CD8-positive, alpha-beta memory T cell (primary cell): ENCODE measurements at regions not wholly inside any gene's neighbourhood (a gene's known extent, or its start where the extent isn't known, plus 50 kb on each side); places are given as distances from the start of the nearest gene placed in this dataset.

Source experiments
- CTCF ChIA-PET: fragments of 350-600 bp; sonication (Branson Sonifier 250); formaldehyde crosslinking; loops from one replicate; lab custom pipeline; 2021; ENCODE audit warnings: antibody characterized with exemption; lab: Charles Lee
- POLR2A ChIA-PET: fragments of 350-600 bp; sonication (Branson Sonifier 250); formaldehyde crosslinking; loops from one replicate; lab custom pipeline; 2021; ENCODE audit warnings: antibody characterized with exemption; lab: Charles Lee
- DNase-seq, 5 donors: peaks; one replicate each; pipeline versions ENCODE4 v3.0.0 to v3.0.0-alpha.2; 2020 to 2022; ENCODE audit warnings: mixed read lengths in 1 of 5
- H3K27ac ChIP-seq: one replicate; pipeline ENCODE4 v1.7.0; 2013; ENCODE audit warnings: low read depth, mild to moderate bottlenecking, low read length, moderate library complexity
- H3K27me3 ChIP-seq: 2 replicates; pipeline ENCODE4 v1.7.0; 2013; ENCODE audit warnings: low read length, mild to moderate bottlenecking; ENCODE audit not compliant: insufficient read depth, poor library complexity, severe bottlenecking
- H3K36me3 ChIP-seq: 2 replicates; pipeline ENCODE4 v1.7.0; 2013; ENCODE audit warnings: mild to moderate bottlenecking, low read length, moderate library complexity; ENCODE audit not compliant: insufficient read depth
- H3K4me1 ChIP-seq: 2 replicates; pipeline ENCODE4 v1.7.0; 2013; ENCODE audit warnings: mild to moderate bottlenecking, low read length, moderate library complexity; ENCODE audit not compliant: insufficient read depth
- H3K4me3 ChIP-seq: 2 replicates; pipeline ENCODE4 v1.7.0; 2013; ENCODE audit warnings: mild to moderate bottlenecking, low read length
- H3K9me3 ChIP-seq: 2 replicates; pipeline ENCODE4 v1.7.0; 2013; ENCODE audit warnings: mild to moderate bottlenecking, low read length
- H3K27ac Mint-ChIP-seq, 8 donors: one replicate each; pipeline ENCODE4 v1.8.0; 2020 to 2021; ENCODE audit warnings: mixed read lengths in 8 of 8, mild to moderate bottlenecking in 6 of 8, inconsistent platforms in 3 of 8, moderate library complexity in 3 of 8
- H3K27me3 Mint-ChIP-seq, 2 donors: one replicate each; pipeline ENCODE4 v1.8.0; 2020 to 2021; ENCODE audit warnings: mixed read lengths in 2 of 2, mild to moderate bottlenecking in 1 of 2, moderate library complexity in 1 of 2
- H3K36me3 Mint-ChIP-seq, 3 donors: one replicate each; pipeline ENCODE4 v1.8.0; 2020 to 2021; ENCODE audit warnings: mixed read lengths in 3 of 3, inconsistent platforms in 1 of 3, mild to moderate bottlenecking in 1 of 3
- H3K4me1 Mint-ChIP-seq, 3 donors: one replicate each; pipeline ENCODE4 v1.8.0; 2020 to 2021; ENCODE audit warnings: mixed read lengths in 3 of 3, inconsistent platforms in 1 of 3, mild to moderate bottlenecking in 1 of 3
- H3K4me3 Mint-ChIP-seq, 7 donors: one replicate each; pipeline ENCODE4 v1.8.0; 2020 to 2021; ENCODE audit warnings: mixed read lengths in 7 of 7, mild to moderate bottlenecking in 6 of 7, moderate library complexity in 4 of 7, inconsistent platforms in 2 of 7
- H3K9me3 Mint-ChIP-seq, 5 donors: one replicate each; pipeline ENCODE4 v1.8.0; 2020 to 2022; ENCODE audit warnings: mixed read lengths in 5 of 5, mild to moderate bottlenecking in 3 of 5, moderate library complexity in 2 of 5, inconsistent platforms in 1 of 5

- no peak overlapping the region for H3K4me3 ChIP-seq
- no peak overlapping the region for H3K27ac Mint-ChIP-seq
- DNase-seq, result no peak
- H3K4me1 ChIP-seq, result no peaks in the 10 kb centered on the region
- no peaks in the 10 kb centered on the region for H3K27me3 Mint-ChIP-seq
- peaks cover 8% of the 10 kb centered on the region for H3K9me3 ChIP-seq
- H3K27ac ChIP-seq, result no peak overlapping the region
- H3K4me1 Mint-ChIP-seq, result no peaks in the 10 kb centered on the region
- ChIA-PET CTCF (no interaction called here), POLR2A (no interaction called here)
- no peaks in the 10 kb centered on the region for H3K36me3 Mint-ChIP-seq
- no peak overlapping the region for H3K4me3 Mint-ChIP-seq
- no peaks in the 10 kb centered on the region for H3K36me3 ChIP-seq
- peaks cover 11 to 25% (median 21%) of the 10 kb centered on the region in 5 donors for H3K9me3 Mint-ChIP-seq
- H3K27me3 ChIP-seq, result no peaks in the 10 kb centered on the region
Measured at GRCh38 chr1:106480629-106481028, 575.8 kb upstream of the PRMT6 start.

- Mint-ChIP-seq H3K27me3 (no peaks in the 10 kb centered on the region), H3K27ac (no peak overlapping the region), H3K4me3 (no peak overlapping the region), H3K4me1 (no peaks in the 10 kb centered on the region), H3K9me3 (peaks cover 8 to 28% (median 12%) of the 10 kb centered on the region in 5 donors), H3K36me3 (no peaks in the 10 kb centered on the region)
- Histone ChIP-seq H3K36me3 (no peaks in the 10 kb centered on the region), H3K27ac (no peak overlapping the region), H3K27me3 (no peaks in the 10 kb centered on the region), H3K4me3 (no peak overlapping the region), H3K4me1 (no peaks in the 10 kb centered on the region), H3K9me3 (no peaks in the 10 kb centered on the region)
- ChIA-PET CTCF (no interaction called here), POLR2A (no interaction called here)
- DNase-seq, result no peak
Measured at GRCh38 chr1:106492880-106493279, 563.6 kb upstream of the PRMT6 start.

- no peak overlapping the region for H3K27ac ChIP-seq
- Mint-ChIP-seq H3K36me3 (no peaks in the 10 kb centered on the region), H3K9me3 (peaks cover 4 to 17% (median 7%) of the 10 kb centered on the region in 5 donors), H3K27ac (no peak overlapping the region), H3K4me1 (no peaks in the 10 kb centered on the region), H3K27me3 (no peaks in the 10 kb centered on the region), H3K4me3 (no peak overlapping the region)
- no peaks in the 10 kb centered on the region for H3K27me3 ChIP-seq
- no peaks in the 10 kb centered on the region for H3K36me3 ChIP-seq
- DNase-seq, result no peak
- no peak overlapping the region for H3K4me3 ChIP-seq
- ChIA-PET POLR2A (no interaction called here), CTCF (no interaction called here)
- H3K9me3 ChIP-seq, result no peaks in the 10 kb centered on the region
- H3K4me1 ChIP-seq, result no peaks in the 10 kb centered on the region
Measured at GRCh38 chr1:106494646-106495045, 561.8 kb upstream of the PRMT6 start.

GRCh38 chr1:106498238-106498637 is 558.2 kb upstream of the PRMT6 start:
- Histone ChIP-seq H3K4me1 (no peaks in the 10 kb centered on the region), H3K27me3 (no peaks in the 10 kb centered on the region), H3K4me3 (no peak overlapping the region), H3K27ac (no peak overlapping the region), H3K36me3 (no peaks in the 10 kb centered on the region), H3K9me3 (no peaks in the 10 kb centered on the region)
- DNase-seq, result no peak
- peaks cover 0 to 2% of the 10 kb centered on the region in 2 donors for H3K27me3 Mint-ChIP-seq
- ChIA-PET CTCF (no interaction called here), POLR2A (no interaction called here)
- H3K36me3 Mint-ChIP-seq, result no peaks in the 10 kb centered on the region
- no peak overlapping the region for H3K27ac Mint-ChIP-seq
- no peak overlapping the region for H3K4me3 Mint-ChIP-seq
- no peaks in the 10 kb centered on the region for H3K4me1 Mint-ChIP-seq
- H3K9me3 Mint-ChIP-seq, result peaks cover 4 to 20% (median 9%) of the 10 kb centered on the region in 5 donors

- Histone ChIP-seq H3K27me3 (no peaks in the 10 kb centered on the region), H3K4me3 (no peak overlapping the region), H3K27ac (no peak overlapping the region), H3K4me1 (no peaks in the 10 kb centered on the region), H3K36me3 (no peaks in the 10 kb centered on the region), H3K9me3 (peaks cover 4% of the 10 kb centered on the region)
- Mint-ChIP-seq H3K36me3 (no peaks in the 10 kb centered on the region), H3K27me3 (peaks cover 0 to 2% of the 10 kb centered on the region in 2 donors), H3K4me3 (no peak overlapping the region), H3K4me1 (no peaks in the 10 kb centered on the region), H3K27ac (no peak overlapping the region), H3K9me3 (peaks cover 0 to 9% (median 6%) of the 10 kb centered on the region in 5 donors)
- CTCF ChIA-PET, result no interaction called here
- POLR2A ChIA-PET, result no interaction called here
- DNase-seq, result no peak
Measured at GRCh38 chr1:106502659-106503058, 553.8 kb upstream of the PRMT6 start.

- H3K27me3 Mint-ChIP-seq, result no peaks in the 10 kb centered on the region
Measured at GRCh38 chr1:106515375-106515774, 541.1 kb upstream of the PRMT6 start.

GRCh38 chr1:106517224-106517623 is 539.2 kb upstream of the PRMT6 start:
- no peak for DNase-seq
- H3K36me3 Mint-ChIP-seq, result no peaks in the 10 kb centered on the region
- no peaks in the 10 kb centered on the region for H3K4me1 Mint-ChIP-seq
- no peaks in the 10 kb centered on the region for H3K36me3 ChIP-seq
- H3K9me3 ChIP-seq, result no peaks in the 10 kb centered on the region
- no peaks in the 10 kb centered on the region for H3K4me1 ChIP-seq
- no peak overlapping the region for H3K4me3 Mint-ChIP-seq
- no peaks in the 10 kb centered on the region for H3K27me3 Mint-ChIP-seq
- ChIA-PET CTCF (no interaction called here), POLR2A (no interaction called here)
- H3K9me3 Mint-ChIP-seq, result peaks cover 0 to 12% (median 3%) of the 10 kb centered on the region in 5 donors
- H3K27ac Mint-ChIP-seq, result no peak overlapping the region
- no peak overlapping the region for H3K27ac ChIP-seq
- H3K4me3 ChIP-seq, result no peak overlapping the region
- no peaks in the 10 kb centered on the region for H3K27me3 ChIP-seq

More at GRCh38 chr1:106515375-106515774, 541.1 kb upstream of the PRMT6 start:
- Histone ChIP-seq H3K27ac (no peak overlapping the region), H3K36me3 (no peaks in the 10 kb centered on the region), H3K9me3 (no peaks in the 10 kb centered on the region), H3K4me1 (no peaks in the 10 kb centered on the region), H3K4me3 (no peak overlapping the region), H3K27me3 (no peaks in the 10 kb centered on the region)
- no peak overlapping the region for H3K4me3 Mint-ChIP-seq
- no peaks in the 10 kb centered on the region for H3K4me1 Mint-ChIP-seq
- CTCF ChIA-PET, result no interaction called here
- H3K27ac Mint-ChIP-seq, result peak overlapping the region in 1 of 8 donors; percentile 71
- peaks cover 2 to 12% (median 3%) of the 10 kb centered on the region in 5 donors for H3K9me3 Mint-ChIP-seq
- POLR2A ChIA-PET, result no interaction called here
- no peak for DNase-seq
- no peaks in the 10 kb centered on the region for H3K36me3 Mint-ChIP-seq

- no peak overlapping the region for H3K4me3 Mint-ChIP-seq
- peaks cover 3 to 21% (median 7%) of the 10 kb centered on the region in 5 donors for H3K9me3 Mint-ChIP-seq
- H3K36me3 Mint-ChIP-seq, result no peaks in the 10 kb centered on the region
- H3K4me1 Mint-ChIP-seq, result no peaks in the 10 kb centered on the region
- Histone ChIP-seq H3K27ac (no peak overlapping the region), H3K4me1 (no peaks in the 10 kb centered on the region), H3K9me3 (no peaks in the 10 kb centered on the region), H3K36me3 (no peaks in the 10 kb centered on the region), H3K27me3 (no peaks in the 10 kb centered on the region), H3K4me3 (no peak overlapping the region)
- CTCF ChIA-PET, result no interaction called here
- H3K27ac Mint-ChIP-seq, result no peak overlapping the region
- POLR2A ChIA-PET, result no interaction called here
- no peak for DNase-seq
- H3K27me3 Mint-ChIP-seq, result no peaks in the 10 kb centered on the region
Measured at GRCh38 chr1:106523497-106523896, 533.0 kb upstream of the PRMT6 start.

GRCh38 chr1:106524631-106525030 is 531.8 kb upstream of the PRMT6 start:
- Histone ChIP-seq H3K36me3 (no peaks in the 10 kb centered on the region), H3K27me3 (no peaks in the 10 kb centered on the region), H3K4me3 (no peak overlapping the region), H3K27ac (no peak overlapping the region), H3K9me3 (no peaks in the 10 kb centered on the region), H3K4me1 (no peaks in the 10 kb centered on the region)
- no peak for DNase-seq
- no peaks in the 10 kb centered on the region for H3K36me3 Mint-ChIP-seq
- H3K27ac Mint-ChIP-seq, result no peak overlapping the region
- no peaks in the 10 kb centered on the region for H3K4me1 Mint-ChIP-seq
- H3K9me3 Mint-ChIP-seq, result peaks cover 3 to 30% (median 8%) of the 10 kb centered on the region in 5 donors
- no peak overlapping the region for H3K4me3 Mint-ChIP-seq
- no peaks in the 10 kb centered on the region for H3K27me3 Mint-ChIP-seq
- ChIA-PET CTCF (no interaction called here), POLR2A (no interaction called here)
